HG02610 (cell line): ENCODE measurements at regions not wholly inside any gene's neighbourhood (a gene's known extent, or its start where the extent isn't known, plus 50 kb on each side); places are given as distances from the start of the nearest gene placed in this dataset.
"Not testable (repeated sequence)": the region's sequence is repeated elsewhere in the genome, so short reads cannot be mapped to it uniquely, and the experiment has no call there.

ENCODE experiments used
- ATAC-seq: cut with Tn5 transposase; IDR thresholded peaks from one replicate; pipeline ENCODE4 v1.9.1; 2021; ENCODE audit warnings: mild to moderate bottlenecking, moderate library complexity; ENCODE audit not compliant: unreplicated experiment

DNA sequence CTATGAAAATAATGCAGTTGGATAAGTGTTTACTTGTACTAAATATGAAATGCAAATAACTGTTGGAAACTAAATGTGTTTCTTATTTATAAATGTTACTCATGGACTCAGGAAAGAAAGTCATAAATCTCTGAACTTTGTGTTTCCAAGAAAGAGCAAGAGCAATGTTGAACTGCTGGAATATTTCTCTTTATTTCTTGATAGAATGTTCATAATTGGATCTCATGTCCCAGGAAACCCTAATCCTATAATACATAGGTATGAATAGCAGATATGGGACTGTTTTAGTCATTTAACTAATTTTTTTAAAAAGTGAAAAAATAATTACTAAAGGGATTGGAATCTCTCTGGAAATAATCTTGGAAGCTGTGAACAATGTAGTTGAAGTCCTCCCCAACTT is 245.0 kb upstream of the ACTBL2 start:
- ATAC-seq, result no peak

DNA sequence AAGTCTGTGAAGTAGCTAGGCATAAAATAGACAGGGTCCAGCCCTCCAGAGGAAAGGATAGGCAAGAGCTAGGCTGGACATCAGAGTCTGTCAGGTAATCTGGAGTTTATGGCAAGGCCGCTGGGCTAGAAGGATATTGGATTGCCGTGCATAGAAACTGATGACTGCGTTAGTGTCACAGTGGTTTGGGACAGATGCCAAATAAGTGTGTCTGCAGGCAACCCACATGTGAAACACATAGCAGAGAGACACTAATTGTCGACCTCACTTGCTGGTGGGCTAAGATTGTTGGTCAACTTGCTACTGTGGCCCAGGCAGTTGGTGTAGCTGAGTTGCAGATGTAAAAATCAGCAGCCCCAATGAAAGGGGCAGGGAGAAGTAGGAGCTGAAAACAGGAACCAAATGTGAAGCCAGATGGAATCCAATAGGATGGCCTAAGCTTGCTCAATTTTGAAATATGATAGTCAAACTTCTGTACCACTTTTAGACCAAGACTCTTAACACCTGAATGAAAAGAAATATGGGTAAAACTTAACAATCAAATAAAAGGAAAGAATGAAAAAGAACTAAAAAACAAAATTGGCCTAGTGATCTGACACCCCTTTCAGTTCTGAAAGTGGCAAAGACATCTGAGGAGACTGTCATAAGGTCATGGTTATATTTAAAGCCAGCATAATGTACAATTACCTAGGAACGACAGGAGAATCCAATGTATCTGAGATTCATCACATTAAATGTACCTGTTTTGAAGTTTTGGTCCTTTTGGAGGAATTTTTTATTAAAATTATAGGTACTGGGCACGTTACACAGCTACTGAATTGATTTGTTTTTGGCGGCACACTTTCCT is 243.3 kb upstream of the ACTBL2 start:
- no peak for ATAC-seq

DNA sequence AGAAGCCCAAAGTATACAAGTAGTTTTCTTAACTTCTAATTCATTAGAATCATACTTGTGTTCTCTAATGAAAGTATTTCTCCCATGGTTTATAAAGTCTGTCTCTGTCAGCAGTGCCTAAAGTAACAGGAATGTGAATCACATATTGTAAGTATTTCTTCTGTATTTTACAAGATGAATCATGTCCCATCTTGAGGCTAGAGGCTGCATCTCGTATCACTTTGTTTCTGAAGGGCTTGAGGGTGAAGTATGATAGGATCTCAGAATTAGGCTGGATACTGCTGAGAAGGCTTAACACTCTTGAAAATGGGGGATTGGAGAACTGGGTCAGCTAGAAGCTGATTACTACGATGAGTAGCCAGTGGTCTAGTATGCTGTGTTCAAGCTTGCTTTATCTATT is 242.2 kb upstream of the ACTBL2 start:
- ATAC-seq, result no peak

DNA sequence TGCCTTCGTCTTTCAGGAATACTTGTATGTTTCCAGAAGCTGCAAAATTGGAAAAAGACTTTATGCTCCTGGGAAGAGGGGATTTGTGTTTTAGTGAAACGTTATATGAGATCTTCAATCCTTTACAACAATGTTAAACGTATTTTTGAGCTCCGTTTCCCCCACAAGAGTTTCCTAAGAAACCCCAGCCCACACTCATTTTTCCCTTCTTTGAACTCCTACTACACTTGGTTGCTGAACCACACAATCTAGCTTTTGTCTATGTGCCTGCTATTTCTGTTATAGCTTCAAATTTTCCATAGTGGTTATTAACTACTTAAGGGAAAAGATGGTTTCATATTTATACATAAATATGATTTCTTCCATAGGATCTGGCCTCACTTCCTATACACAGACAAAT is 238.6 kb upstream of the ACTBL2 start:
- ATAC-seq, result no peak

DNA sequence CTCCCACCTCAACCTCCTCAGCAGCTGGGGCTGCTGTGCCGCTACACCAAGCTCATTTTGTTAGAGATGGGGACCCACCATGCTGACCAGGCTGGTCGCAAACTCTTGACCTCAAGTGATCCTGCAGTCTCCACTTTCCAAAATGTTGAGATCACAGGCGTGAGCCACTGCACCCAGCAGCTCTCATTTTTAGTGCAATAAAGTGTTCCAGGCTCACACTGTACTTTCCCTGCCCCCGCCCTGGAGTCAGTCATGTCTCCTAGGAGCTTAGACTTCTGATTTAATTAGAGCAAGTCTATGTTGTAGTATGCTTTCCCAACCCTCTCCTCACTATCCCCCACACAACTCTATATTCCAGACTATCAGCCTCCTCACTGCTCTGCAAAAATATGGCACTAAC is 238.0 kb upstream of the ACTBL2 start:
- no peak for ATAC-seq

DNA sequence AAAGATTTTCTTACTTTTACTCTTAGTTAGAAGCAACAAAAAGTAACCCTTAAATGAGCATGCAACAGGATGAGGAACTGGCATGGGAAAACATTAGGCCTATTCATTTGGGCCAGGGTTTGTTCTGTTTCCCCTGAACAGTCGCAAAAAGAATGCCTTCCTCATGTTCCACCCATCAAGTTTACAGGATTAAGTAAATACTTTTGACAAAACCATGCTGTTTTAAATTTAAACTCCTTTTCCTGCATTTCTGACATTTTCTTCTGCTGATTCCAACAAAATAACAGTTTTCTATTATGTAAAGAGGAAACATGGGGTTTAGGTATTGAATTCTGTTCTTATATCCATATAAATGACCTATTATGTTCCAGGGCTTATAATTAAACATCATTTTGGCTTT is 236.6 kb upstream of the ACTBL2 start:
- ATAC-seq, result no peak

DNA sequence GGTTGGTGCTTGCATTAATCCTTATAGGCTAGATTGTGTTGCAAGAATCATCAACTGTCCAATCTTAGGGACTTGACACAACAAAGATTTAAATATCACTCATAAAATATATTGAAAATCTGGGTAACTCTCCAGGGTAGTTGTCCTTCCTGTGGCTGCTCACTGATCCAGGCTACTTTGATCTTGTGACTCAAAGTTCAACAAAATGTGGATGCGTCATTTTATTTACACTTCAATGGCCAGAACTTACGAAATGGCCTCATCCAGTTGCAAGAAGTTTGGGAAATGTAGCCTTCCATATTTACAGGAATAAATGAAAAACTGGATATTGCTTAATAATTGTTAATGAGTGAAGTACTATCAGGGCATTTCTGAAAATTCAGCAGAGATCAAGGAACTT is 235.5 kb upstream of the ACTBL2 start:
- ATAC-seq, result no peak

DNA sequence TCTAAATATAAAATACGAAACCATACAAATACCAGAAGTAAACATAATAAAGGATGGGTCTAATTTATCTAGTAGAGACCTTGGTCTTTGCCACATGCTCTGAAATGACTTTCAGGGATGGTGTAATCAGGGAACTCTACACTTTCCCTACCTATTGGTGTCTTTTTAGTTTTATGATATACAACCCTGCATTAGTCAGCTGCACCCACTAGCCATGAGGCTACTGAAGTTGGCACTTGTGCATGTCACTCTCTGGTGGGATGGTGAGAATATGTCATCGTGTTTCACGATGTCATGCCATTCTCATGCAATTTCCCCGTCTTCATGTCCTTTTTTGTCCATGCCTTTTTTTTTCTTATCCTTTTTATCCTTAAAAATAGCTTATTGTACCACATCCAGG is 234.9 kb upstream of the ACTBL2 start:
- ATAC-seq, result no peak

DNA sequence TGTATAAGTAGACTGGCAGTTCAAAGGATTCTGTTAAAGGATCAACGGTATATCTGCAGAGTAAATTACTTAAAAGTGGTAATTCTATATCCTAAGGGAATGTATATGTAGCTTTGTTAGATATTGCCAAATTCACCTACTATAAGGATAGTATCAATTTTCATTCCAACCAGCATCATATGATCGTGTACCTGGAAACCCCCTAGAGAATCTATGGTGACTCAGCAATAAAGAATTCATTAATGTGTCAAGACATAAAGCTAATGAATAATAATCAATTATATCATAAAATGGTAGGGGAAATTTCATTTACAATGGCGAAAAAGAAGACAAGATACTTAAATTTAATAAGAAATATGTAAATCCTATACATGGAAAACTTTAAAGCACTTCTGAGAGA is 234.1 kb upstream of the ACTBL2 start:
- no peak for ATAC-seq

DNA sequence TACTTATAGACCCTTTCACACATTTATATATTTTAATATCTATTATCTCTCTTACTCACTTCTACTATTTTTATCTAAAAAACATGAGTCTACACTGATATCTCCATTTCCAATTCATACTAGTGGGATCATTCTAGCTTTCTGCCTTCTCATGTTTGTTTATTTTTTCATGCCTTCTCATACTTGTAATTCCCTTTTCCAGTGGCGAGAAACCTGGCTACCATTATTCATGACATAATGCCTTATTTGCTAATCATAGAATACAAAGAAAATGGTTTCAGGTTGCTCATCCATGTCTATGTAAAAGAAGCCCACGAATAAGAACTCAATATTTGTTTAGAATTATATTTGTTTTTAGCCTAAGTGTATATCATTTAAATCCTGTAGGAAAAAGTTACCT is 232.7 kb upstream of the ACTBL2 start:
- ATAC-seq, result no peak

DNA sequence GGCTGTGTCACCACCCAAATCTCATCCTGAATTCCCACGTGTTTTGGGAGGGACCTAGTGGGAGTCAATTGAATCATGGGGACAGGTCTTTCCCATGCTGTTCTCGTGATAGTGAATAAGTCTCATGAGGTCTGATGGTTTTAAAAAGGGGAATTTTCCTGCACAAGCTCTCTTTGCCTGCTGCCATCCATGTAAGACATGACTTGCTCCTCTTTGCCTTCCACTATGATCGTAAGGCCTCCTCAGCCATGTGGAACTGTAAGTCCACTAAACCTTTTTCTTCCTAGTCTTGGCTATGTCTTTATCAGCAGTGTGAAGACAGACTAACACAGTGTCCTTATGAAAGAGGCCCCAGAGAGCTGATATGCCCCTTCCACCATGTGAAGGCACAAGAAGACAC is 230.9 kb upstream of the ACTBL2 start:
- not testable (repeated sequence) for ATAC-seq

DNA sequence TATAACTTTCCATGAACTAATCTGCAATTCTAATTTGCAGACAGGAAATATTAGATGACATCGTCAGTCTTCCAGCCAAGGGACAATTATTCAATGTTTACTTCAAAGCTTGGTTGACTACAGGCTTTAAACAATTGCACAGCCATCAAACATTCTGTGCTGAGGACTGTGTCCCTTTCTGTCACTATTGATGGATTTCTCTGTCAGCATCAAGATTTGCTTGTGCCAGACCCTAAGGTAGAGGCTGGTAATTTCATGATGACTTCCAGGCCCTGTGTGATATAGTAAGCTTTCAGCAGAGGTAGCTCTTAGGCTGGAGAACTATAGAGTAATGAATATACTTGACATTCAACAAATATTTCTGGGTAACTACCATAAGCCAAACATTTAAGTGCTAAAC is 229.3 kb upstream of the ACTBL2 start:
- no peak for ATAC-seq

DNA sequence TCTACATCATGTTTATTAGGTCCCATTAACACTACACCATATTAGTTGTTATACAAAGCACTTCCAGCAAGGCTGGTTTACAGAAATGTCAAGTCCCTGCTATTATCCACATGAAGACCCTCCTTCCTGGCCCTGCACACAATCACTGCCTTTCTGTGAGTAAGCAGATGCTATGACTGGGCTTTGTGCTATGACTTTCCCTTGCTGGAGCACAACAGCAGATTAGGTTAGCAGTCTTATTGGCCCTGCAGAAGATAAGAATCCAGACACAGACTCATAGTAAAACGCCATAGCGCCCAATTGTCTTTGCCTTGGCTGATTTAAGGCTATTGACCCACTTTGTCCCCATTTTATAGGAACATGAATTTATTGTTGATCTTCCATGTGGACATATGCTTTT is 228.9 kb upstream of the ACTBL2 start:
- no peak for ATAC-seq

DNA sequence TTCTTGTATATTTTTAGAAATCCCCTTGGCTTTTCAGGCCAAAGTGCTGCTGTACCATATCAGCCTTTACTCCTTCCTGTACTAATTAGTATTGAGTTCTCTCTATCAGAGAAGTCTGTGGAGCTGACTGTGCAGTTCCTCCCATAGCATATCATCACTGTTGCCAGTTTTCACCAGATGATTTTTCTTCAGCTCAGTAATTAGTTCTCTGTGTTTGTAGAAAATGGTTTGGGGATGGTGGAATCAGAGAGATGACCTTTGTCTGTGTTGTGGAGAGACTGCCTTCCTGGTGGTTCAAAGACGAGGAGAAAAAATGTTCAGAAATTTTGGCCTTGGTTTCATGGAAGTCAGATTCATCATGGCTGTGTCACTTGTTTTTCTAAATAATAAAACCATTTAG is 227.5 kb upstream of the ACTBL2 start:
- no peak for ATAC-seq

DNA sequence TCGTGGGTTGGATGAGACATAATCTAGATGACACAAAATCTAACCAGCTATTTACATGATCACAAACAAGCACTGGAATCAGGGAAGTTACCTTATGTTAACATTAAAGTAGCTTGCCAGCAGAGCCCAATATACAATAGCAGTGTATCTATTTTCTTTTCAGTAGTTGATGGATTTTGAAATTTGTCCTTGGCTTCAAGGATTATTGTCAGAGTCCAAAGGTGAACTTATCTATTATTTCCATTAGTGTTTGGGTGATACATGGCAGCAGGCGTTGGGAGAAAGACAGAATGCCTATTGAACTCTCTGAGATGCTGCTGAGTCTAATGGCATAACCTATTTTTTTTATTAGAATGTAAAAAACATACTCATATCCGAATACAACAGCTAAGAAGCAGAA is 223.2 kb upstream of the ACTBL2 start:
- ATAC-seq, result no peak

DNA sequence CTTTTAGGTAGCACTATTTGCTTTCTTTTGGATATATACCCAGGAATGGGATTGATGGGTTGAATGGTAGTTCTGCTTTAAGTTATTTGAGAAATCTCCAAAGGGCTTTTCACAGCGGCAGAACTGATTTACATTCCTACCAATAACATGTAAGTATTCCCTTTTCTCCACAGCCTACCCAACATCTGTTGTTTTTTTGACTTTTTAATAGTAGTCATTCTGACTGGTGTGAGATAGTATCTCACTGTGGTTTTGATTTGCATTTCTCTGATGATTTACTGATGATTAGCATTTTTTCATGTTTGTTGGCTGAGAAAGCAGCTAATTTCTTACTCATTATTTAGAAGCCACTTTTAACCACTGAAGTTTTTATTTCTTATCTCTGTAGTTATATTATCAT is 221.1 kb upstream of the ACTBL2 start:
- ATAC-seq, result no peak

DNA sequence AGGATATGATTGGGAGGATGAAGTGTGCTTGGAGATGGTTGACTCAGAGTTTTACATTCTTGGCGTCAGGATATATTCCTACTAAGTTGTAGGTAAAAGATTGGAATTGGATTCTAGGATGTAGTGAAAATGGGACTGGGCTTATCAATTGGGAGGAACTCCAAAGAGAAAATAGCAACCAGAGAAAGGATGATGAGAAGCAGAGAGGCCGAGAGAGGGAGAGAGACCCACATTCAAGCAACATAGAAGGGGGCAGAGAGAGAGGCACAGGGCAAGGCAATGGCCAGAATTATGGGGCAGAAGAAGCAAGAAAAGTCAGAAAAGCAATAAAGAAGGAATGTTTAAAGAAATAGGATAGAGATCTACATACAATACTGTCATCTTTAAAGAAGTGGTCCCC is 217.9 kb upstream of the ACTBL2 start:
- ATAC-seq, result no peak

DNA sequence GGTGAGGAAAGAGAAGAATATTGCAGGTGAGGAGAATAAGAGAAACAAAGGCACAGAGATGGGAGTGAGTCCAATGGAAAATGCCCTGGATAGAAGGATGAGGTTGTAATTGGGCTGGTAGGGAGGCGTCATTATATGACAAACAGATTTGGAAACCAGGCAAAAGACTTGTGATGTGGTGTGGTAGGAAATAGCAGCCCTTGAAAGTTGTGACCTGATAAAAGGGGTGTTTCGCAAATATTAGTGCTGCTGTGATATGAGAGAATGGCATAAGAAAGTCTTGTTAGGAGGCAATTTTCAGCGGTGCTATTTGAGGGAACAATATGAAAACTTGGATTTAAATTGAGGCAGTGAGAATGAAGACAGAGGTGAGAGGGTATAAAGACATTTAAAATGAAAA is 217.5 kb upstream of the ACTBL2 start:
- ATAC-seq, result no peak

DNA sequence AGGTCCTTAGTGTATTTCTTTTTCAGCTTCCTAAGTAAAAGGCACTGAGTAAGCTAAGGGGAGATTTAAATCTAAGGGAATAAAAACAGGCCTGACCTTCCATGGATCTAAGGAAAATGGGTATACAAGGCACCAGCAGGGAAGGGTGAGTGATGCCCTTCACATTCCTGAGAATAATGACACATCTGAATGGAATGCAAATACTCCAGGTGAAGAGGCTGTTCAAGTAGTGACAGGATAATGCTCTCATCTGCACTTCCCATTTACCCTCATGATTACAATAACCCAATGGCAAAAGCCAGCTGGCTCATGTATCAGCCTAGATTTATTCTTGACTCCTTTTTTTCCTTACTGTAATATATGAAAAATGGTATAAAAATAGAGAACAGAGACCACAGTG is 216.2 kb upstream of the ACTBL2 start:
- no peak for ATAC-seq

DNA sequence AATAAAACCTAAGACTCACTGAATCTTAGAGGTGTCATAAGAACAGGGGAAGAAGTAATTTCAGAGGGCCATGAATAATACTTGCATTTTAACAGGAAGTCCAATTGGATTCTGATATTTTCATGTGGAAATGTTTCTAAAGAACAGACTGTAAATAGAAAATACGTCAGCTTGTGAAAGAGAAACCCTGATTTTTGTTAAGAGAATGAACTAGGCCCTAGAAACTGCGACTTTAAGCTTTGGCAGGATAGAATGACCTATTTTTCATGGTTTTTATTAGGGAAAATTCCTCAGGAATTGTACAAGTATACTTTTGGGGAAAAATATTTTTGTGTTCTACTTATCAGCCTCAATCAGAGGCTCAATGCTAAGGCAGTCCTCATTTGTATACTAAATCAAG is 215.5 kb upstream of the ACTBL2 start:
- no peak for ATAC-seq

DNA sequence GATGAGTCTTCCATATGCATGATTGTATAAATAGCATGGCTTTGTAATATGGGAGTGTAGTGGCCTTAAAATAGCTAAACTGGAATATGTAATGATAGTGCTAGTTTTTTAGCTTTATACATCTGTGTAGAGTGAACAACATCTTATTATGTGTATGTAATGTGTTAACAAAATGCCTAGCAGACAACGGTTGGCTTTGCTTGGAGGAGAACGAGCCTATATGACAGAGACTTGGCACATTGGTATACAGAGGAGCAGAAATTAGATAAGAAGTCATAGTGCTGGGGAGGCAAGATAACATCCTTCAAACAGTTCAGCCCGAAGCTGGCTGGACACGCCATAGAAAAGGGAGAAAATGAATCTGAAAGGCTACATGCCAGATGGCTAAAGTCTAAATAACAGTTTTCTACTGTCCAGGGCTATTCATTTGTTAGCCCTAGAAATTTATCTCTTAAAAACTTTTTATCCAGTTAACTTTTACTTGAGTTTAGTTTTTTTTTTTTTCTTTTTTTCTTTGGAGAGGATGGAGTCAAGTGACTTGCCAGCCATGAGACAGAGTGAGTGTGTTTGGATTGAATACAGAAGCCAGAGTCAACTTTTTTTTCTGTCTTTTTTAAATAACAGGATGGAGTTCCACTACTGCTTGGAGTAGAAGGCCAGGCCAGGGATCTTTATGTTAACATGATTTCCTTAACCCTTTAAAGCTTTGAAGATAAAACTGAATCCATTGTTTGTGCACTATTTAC is 214.4 kb upstream of the ACTBL2 start:
- no peak for ATAC-seq

DNA sequence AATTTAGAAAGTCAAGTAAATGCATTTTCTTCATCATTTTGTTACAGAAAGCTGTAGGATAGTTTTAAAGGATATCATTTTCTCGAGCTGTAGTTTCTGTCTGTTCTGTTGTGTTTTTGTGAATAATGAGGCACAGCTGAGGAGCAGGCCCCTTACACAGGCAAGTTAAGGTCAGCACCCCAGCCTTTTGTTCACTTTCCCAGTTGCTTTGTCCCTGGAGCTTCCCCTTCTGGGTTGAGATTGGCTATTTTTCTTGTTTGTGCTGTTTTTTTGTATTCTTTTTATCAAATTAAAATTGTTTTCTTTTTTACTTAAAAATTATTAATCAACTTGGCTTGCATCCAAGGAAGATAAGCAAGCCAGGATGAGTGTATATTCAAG is 213.8 kb upstream of the ACTBL2 start:
- no peak for ATAC-seq
